Parathyroid adenoma (tissue), 2 donors: ENCODE measurements at regions not wholly inside any gene's neighbourhood (a gene's known extent, or its start where the extent isn't known, plus 50 kb on each side); places are given as distances from the start of the nearest gene placed in this dataset.

Source experiments
- H2AFZ ChIP-seq: fragments of 300-600 bp; sonication (generic); one replicate; pipeline ENCODE4 v1.7.0; 2017; ENCODE audit warnings: antibody characterized with exemption, mild to moderate bottlenecking
- H3K27ac ChIP-seq: fragments of 300-600 bp; sonication (generic); one replicate; pipeline ENCODE4 v1.7.0; 2017
- H3K27me3 ChIP-seq: fragments of 300-600 bp; sonication (generic); one replicate; pipeline ENCODE4 v1.7.0; 2017; ENCODE audit warnings: low read length; ENCODE audit not compliant: control insufficient read depth, insufficient read depth
- H3K36me3 ChIP-seq: fragments of 300-600 bp; sonication (generic); one replicate; pipeline ENCODE4 v1.7.0; 2017; ENCODE audit warnings: low read length; ENCODE audit not compliant: control insufficient read depth, insufficient read depth
- H3K4me1 ChIP-seq: fragments of 300-600 bp; sonication (generic); one replicate; pipeline ENCODE4 v1.7.0; 2017; ENCODE audit warnings: control low read depth
- H3K4me2 ChIP-seq: fragments of 300-600 bp; sonication (generic); one replicate; pipeline ENCODE4 v1.7.0; 2017; ENCODE audit warnings: low read length
- H3K4me3 ChIP-seq: fragments of 300-600 bp; sonication (generic); one replicate; pipeline ENCODE4 v1.7.0; 2017; ENCODE audit warnings: low read depth, low read length
- H3K79me2 ChIP-seq: fragments of 300-600 bp; sonication (generic); one replicate; pipeline ENCODE4 v1.7.0; 2017; ENCODE audit warnings: control low read depth
- H3K9ac ChIP-seq: fragments of 300-600 bp; sonication (generic); one replicate; pipeline ENCODE4 v1.7.0; 2017; ENCODE audit warnings: mild to moderate bottlenecking
- H3K9me3 ChIP-seq: fragments of 300-600 bp; sonication (generic); one replicate; pipeline ENCODE4 v1.7.0; 2017; ENCODE audit warnings: low read length; ENCODE audit not compliant: control insufficient read depth
- CTCF ChIP-seq: fragments of 300-600 bp; sonication (generic); IDR thresholded peaks from one replicate; pipeline ENCODE4 v1.7.0; 2017; ENCODE audit warnings: antibody characterized with exemption, mild to moderate bottlenecking
- donor health status: primary hyperparathyroidism.

GRCh38 chr22:48080316-48081165, 1318.1 kb downstream of the TBC1D22A start:
- no peak for TF ChIP-seq CTCF
- no peak overlapping the region for H2AFZ ChIP-seq
- no peaks in the 10 kb centered on the region for H3K79me2 ChIP-seq
- H3K9ac ChIP-seq = no peak overlapping the region
- H3K27me3 ChIP-seq = no peaks in the 10 kb centered on the region
- no peak overlapping the region for H3K27ac ChIP-seq
- no peaks in the 10 kb centered on the region for H3K9me3 ChIP-seq
- H3K4me3 ChIP-seq = no peak overlapping the region
- no peaks in the 10 kb centered on the region for H3K4me1 ChIP-seq
- H3K36me3 ChIP-seq = no peaks in the 10 kb centered on the region
- no peak overlapping the region for H3K4me2 ChIP-seq

GRCh38 chr22:48079505-48080290, 1317.2 kb downstream of the TBC1D22A start:
- H3K27ac ChIP-seq = no peak overlapping the region
- no peaks in the 10 kb centered on the region for H3K79me2 ChIP-seq
- H3K4me3 ChIP-seq = no peak overlapping the region
- TF ChIP-seq CTCF = no peak
- H3K9me3 ChIP-seq = no peaks in the 10 kb centered on the region
- H3K4me1 ChIP-seq = no peaks in the 10 kb centered on the region
- H2AFZ ChIP-seq = no peak overlapping the region
- no peak overlapping the region for H3K9ac ChIP-seq
- no peaks in the 10 kb centered on the region for H3K36me3 ChIP-seq
- no peak overlapping the region for H3K4me2 ChIP-seq
- H3K27me3 ChIP-seq = no peaks in the 10 kb centered on the region

- Histone ChIP-seq H3K79me2 (no peaks in the 10 kb centered on the region), H3K27me3 (no peaks in the 10 kb centered on the region), H3K9me3 (no peaks in the 10 kb centered on the region), H2AFZ (no peak overlapping the region), H3K4me2 (no peak overlapping the region), H3K36me3 (no peaks in the 10 kb centered on the region), H3K9ac (no peak overlapping the region), H3K4me1 (no peaks in the 10 kb centered on the region), H3K4me3 (no peak overlapping the region), H3K27ac (no peak overlapping the region)
- no peak for TF ChIP-seq CTCF
Measured at GRCh38 chr22:48078825-48079224, 1316.4 kb downstream of the TBC1D22A start.

- Histone ChIP-seq H3K36me3 (no peaks in the 10 kb centered on the region), H3K27ac (no peak overlapping the region), H3K9me3 (no peaks in the 10 kb centered on the region), H3K4me2 (no peak overlapping the region), H3K27me3 (no peaks in the 10 kb centered on the region), H3K79me2 (no peaks in the 10 kb centered on the region), H2AFZ (no peak overlapping the region), H3K4me1 (no peaks in the 10 kb centered on the region), H3K9ac (no peak overlapping the region), H3K4me3 (no peak overlapping the region)
- TF ChIP-seq CTCF = no peak
Measured at GRCh38 chr22:48077699-48078098, 1315.2 kb downstream of the TBC1D22A start.
